ENCODE measurements at regions not wholly inside any gene's neighbourhood (a gene's known extent, or its start where the extent isn't known, plus 50 kb on each side); places are given as distances from the start of the nearest gene placed in this dataset.

GRCh38 chr4:84381759-84382158, 117.3 kb downstream of the NKX6-1 start:
- TF ChIP-seq CTCF (IDR thresholded peaks at IDR 0.05; ENCODE audit: low read depth, low read length) (no peak), EZH2phosphoT487 (IDR thresholded peaks at IDR 0.05; ENCODE audit: low read depth) (no peak)
- Histone ChIP-seq H3K4me2 (ENCODE audit: low read length) (no peak overlapping the region), H3K27ac (ENCODE audit: low read length) (no peak overlapping the region), H3K36me3 (replicated peaks; ENCODE audit: low read depth, low read length) (no peaks in the 10 kb centered on the region), H4K20me1 (ENCODE audit: insufficient read depth, low read length) (no peaks in the 10 kb centered on the region), H3K9ac (ENCODE audit: low read length) (no peak overlapping the region), H2AFZ (ENCODE audit: low read depth, low read length) (no peak overlapping the region), H3K79me2 (ENCODE audit: low read length) (no peaks in the 10 kb centered on the region), H3K4me1 (ENCODE audit: low read length) (no peaks in the 10 kb centered on the region), H3K9me3 (ENCODE audit: insufficient read depth, low read length) (no peaks in the 10 kb centered on the region), H3K4me3 (ENCODE audit: low read length) (no peak overlapping the region), H3K27me3 (ENCODE audit: low read depth, low read length) (peaks cover 17% of the 10 kb centered on the region)

GRCh38 chr4:84379917-84380641, 119.0 kb downstream of the NKX6-1 start:
- Histone ChIP-seq H3K9ac (ENCODE audit: low read length) (no peak overlapping the region), H3K9me3 (ENCODE audit: insufficient read depth, low read length) (no peaks in the 10 kb centered on the region), H3K27me3 (ENCODE audit: low read depth, low read length) (peaks cover 17% of the 10 kb centered on the region; the same call in 1 of the 2 replicates), H3K4me2 (ENCODE audit: low read length) (no peak overlapping the region), H3K4me3 (ENCODE audit: low read length) (no peak overlapping the region), H3K27ac (ENCODE audit: low read length) (no peak overlapping the region), H4K20me1 (ENCODE audit: insufficient read depth, low read length) (no peaks in the 10 kb centered on the region), H2AFZ (ENCODE audit: low read depth, low read length) (no peak overlapping the region), H3K36me3 (replicated peaks; ENCODE audit: low read depth, low read length) (no peaks in the 10 kb centered on the region), H3K4me1 (ENCODE audit: low read length) (peaks cover 6% of the 10 kb centered on the region), H3K79me2 (ENCODE audit: low read length) (no peaks in the 10 kb centered on the region)
- TF ChIP-seq CTCF (IDR thresholded peaks at IDR 0.05; ENCODE audit: low read depth, low read length): no peak
- no peak for TF ChIP-seq EZH2phosphoT487 (IDR thresholded peaks at IDR 0.05; ENCODE audit: low read depth)

GRCh38 chr4:84378983-84379382, 120.1 kb downstream of the NKX6-1 start:
- no peak overlapping the region for H2AFZ ChIP-seq (ENCODE audit: low read depth, low read length)
- no peak for TF ChIP-seq CTCF (IDR thresholded peaks at IDR 0.05; ENCODE audit: low read depth, low read length)
- H3K9me3 ChIP-seq (ENCODE audit: insufficient read depth, low read length): no peaks in the 10 kb centered on the region
- H3K27ac ChIP-seq (ENCODE audit: low read length): no peak overlapping the region
- H3K79me2 ChIP-seq (ENCODE audit: low read length): no peaks in the 10 kb centered on the region
- no peak overlapping the region for H3K4me3 ChIP-seq (ENCODE audit: low read length)
- H3K4me1 ChIP-seq (ENCODE audit: low read length): peaks cover 6% of the 10 kb centered on the region
- no peaks in the 10 kb centered on the region for H3K36me3 ChIP-seq (replicated peaks; ENCODE audit: low read depth, low read length)
- H3K27me3 ChIP-seq (ENCODE audit: low read depth, low read length): peaks cover 17% of the 10 kb centered on the region; the same call in 1 of the 2 replicates
- no peak overlapping the region for H3K9ac ChIP-seq (ENCODE audit: low read length)
- no peak overlapping the region for H3K4me2 ChIP-seq (ENCODE audit: low read length)
- no peaks in the 10 kb centered on the region for H4K20me1 ChIP-seq (ENCODE audit: insufficient read depth, low read length)

- H3K4me3 ChIP-seq (ENCODE audit: low read length): no peak overlapping the region
- H3K9ac ChIP-seq (ENCODE audit: low read length): no peak overlapping the region
- H2AFZ ChIP-seq (ENCODE audit: low read depth, low read length): no peak overlapping the region
- no peak overlapping the region for H3K4me2 ChIP-seq (ENCODE audit: low read length)
- H3K36me3 ChIP-seq (replicated peaks; ENCODE audit: low read depth, low read length): no peaks in the 10 kb centered on the region
- H3K79me2 ChIP-seq (ENCODE audit: low read length): no peaks in the 10 kb centered on the region
- peaks cover 10% of the 10 kb centered on the region for H3K4me1 ChIP-seq (ENCODE audit: low read length)
- TF ChIP-seq EZH2phosphoT487 (IDR thresholded peaks at IDR 0.05; ENCODE audit: low read depth) (no peak), CTCF (IDR thresholded peaks at IDR 0.05; ENCODE audit: low read depth, low read length) (no peak)
- no peak overlapping the region for H3K27ac ChIP-seq (ENCODE audit: low read length)
- H4K20me1 ChIP-seq (ENCODE audit: insufficient read depth, low read length): no peaks in the 10 kb centered on the region
- peaks cover 17% of the 10 kb centered on the region; the same call in 1 of the 2 replicates for H3K27me3 ChIP-seq (ENCODE audit: low read depth, low read length)
- no peaks in the 10 kb centered on the region for H3K9me3 ChIP-seq (ENCODE audit: insufficient read depth, low read length)
These were observed 120.7 kb downstream of the NKX6-1 start for GRCh38 chr4:84378356-84378755.

Measured in OCI-LY3 (cell line).